ENCODE measurements at regions not wholly inside any gene's neighbourhood (a gene's known extent, or its start where the extent isn't known, plus 50 kb on each side); places are given as distances from the start of the nearest gene placed in this dataset.

DNA sequence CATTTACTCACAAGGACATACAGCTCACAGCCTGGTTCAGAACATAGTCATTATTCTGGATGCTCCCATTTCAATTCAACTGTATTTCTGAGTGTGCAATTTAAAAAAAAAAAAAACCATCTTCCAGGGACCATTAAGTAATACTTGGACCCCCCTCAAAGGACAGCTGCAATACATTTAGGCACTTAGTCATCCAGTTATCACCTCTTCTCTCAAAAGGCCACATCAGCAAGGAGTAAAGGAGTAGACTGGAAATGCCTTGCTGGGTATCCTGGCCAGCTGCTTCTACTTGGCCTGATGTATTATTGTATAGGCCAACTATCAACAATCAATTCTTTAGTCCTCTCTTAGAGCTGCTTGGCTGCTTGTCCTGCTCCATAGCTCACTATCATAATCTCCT, 211.4 kb upstream of the SETMAR start:
- no peak for TF ChIP-seq POLR2A (IDR thresholded peaks at IDR 0.05)
- TF ChIP-seq, protein P1, sequence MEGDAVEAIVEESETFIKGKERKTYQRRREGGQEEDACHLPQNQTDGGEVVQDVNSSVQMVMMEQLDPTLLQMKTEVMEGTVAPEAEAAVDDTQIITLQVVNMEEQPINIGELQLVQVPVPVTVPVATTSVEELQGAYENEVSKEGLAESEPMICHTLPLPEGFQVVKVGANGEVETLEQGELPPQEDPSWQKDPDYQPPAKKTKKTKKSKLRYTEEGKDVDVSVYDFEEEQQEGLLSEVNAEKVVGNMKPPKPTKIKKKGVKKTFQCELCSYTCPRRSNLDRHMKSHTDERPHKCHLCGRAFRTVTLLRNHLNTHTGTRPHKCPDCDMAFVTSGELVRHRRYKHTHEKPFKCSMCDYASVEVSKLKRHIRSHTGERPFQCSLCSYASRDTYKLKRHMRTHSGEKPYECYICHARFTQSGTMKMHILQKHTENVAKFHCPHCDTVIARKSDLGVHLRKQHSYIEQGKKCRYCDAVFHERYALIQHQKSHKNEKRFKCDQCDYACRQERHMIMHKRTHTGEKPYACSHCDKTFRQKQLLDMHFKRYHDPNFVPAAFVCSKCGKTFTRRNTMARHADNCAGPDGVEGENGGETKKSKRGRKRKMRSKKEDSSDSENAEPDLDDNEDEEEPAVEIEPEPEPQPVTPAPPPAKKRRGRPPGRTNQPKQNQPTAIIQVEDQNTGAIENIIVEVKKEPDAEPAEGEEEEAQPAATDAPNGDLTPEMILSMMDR (IDR thresholded peaks at IDR 0.05): no peak

All from heart left ventricle (tissue), 13 donors.